ENCODE measurements at regions not wholly inside any gene's neighbourhood (a gene's known extent, or its start where the extent isn't known, plus 50 kb on each side); places are given as distances from the start of the nearest gene placed in this dataset.
A peak's percentile ranks its signal among the peaks of the same experiment; 100 is the strongest.

DNA sequence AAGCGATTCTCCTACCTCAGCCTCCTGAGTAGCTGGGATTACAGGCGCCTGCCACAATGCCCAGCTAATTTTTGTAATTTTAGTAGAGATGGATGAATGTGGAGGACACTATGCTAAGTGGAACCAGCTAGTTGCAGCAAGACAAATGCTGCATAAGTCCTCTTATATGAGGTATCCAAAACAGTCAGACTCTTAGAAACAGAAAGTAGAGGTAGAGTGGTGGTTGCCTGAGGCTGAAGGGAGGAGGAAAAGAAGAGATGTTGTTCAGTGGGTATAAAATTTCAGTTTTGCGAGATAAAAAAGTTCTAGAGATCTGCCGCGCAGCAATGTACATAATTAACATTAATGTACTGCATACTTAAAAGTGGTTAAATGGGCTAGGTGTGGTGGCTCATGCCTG is 145.3 kb upstream of the SPRED2 start:
- TF ChIP-seq NFIC (IDR thresholded peaks at IDR 0.05) = no peak
- no peak for TF ChIP-seq TCF12 (IDR thresholded peaks at IDR 0.05; ENCODE audit: low read depth)
- no peak for TF ChIP-seq YY1 (IDR thresholded peaks at IDR 0.05; ENCODE audit: low read depth)
- TF ChIP-seq FOXM1 (IDR thresholded peaks at IDR 0.05; ENCODE audit: borderline replicate concordance, low read depth) = no peak
- TF ChIP-seq, protein P1, sequence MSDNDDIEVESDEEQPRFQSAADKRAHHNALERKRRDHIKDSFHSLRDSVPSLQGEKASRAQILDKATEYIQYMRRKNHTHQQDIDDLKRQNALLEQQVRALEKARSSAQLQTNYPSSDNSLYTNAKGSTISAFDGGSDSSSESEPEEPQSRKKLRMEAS (IDR thresholded peaks at IDR 0.05) = no peak
- TF ChIP-seq TAF1 (IDR thresholded peaks at IDR 0.05; ENCODE audit: low read depth) = no peak
- no peak for TF ChIP-seq RAD21 (IDR thresholded peaks at IDR 0.05; ENCODE audit: low read depth)

- TF ChIP-seq TAF1 (IDR thresholded peaks at IDR 0.05; ENCODE audit: low read depth) (no peak), NFIC (IDR thresholded peaks at IDR 0.05) (peak; percentile 54; the same call in 1 of the 2 replicates), EGR1 (IDR thresholded peaks at IDR 0.05) (0 out of 2 replicates have a peak, but pooled peaks have one; percentile 30), TCF12 (IDR thresholded peaks at IDR 0.05; ENCODE audit: low read depth) (peak; percentile 88), EP300 (IDR thresholded peaks at IDR 0.05; ENCODE audit: borderline replicate concordance) (peak; percentile 84), FOXM1 (IDR thresholded peaks at IDR 0.05; ENCODE audit: borderline replicate concordance, low read depth) (peak; percentile 70), CEBPB (IDR thresholded peaks at IDR 0.05) (peak; percentile 39; the same call in 1 of the 2 replicates), RAD21 (IDR thresholded peaks at IDR 0.05; ENCODE audit: low read depth) (no peak), TEAD4 (IDR thresholded peaks at IDR 0.05) (peak; percentile 92), CREB1 (IDR thresholded peaks at IDR 0.05; ENCODE audit: low read depth) (no peak), REST (IDR thresholded peaks at IDR 0.05; ENCODE audit: low read depth) (no peak), ZBTB7A (IDR thresholded peaks at IDR 0.05; ENCODE audit: low read depth) (no peak), YY1 (IDR thresholded peaks at IDR 0.05; ENCODE audit: low read depth) (0 out of 2 replicates have a peak, but pooled peaks have one; percentile 12)
- TF ChIP-seq, protein P2, sequence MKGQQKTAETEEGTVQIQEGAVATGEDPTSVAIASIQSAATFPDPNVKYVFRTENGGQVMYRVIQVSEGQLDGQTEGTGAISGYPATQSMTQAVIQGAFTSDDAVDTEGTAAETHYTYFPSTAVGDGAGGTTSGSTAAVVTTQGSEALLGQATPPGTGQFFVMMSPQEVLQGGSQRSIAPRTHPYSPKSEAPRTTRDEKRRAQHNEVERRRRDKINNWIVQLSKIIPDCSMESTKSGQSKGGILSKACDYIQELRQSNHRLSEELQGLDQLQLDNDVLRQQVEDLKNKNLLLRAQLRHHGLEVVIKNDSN (IDR thresholded peaks at IDR 0.05) = no peak
- TF ChIP-seq, protein P1 (IDR thresholded peaks at IDR 0.05) = no peak; the same call in 1 of the 2 replicates
Measured at GRCh38 chr2:65576861-65577601, 144.6 kb upstream of the SPRED2 start.

DNA sequence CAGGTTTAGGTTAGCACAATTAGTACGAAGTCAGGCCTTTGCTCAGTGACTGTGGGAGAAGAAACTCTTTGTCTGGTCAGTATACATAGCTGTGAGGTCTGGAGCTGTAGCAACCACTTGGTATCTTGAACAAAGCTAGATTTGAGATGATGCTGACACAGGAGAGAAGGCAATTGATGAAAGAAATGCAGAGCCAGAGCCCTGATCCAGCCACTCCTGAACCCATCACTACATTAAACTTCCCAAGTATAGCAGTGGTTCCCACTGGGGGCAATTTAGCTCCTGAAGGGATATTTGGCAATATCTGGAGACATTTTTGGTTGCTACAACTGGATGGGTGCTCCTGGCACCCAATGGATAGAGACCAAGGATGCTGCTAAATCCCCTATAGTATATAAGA is 143.9 kb upstream of the SPRED2 start:
- TF ChIP-seq RAD21 (IDR thresholded peaks at IDR 0.05; ENCODE audit: low read depth) = no peak
- TF ChIP-seq CEBPB (IDR thresholded peaks at IDR 0.05) = no peak
- no peak for TF ChIP-seq CREB1 (IDR thresholded peaks at IDR 0.05; ENCODE audit: low read depth)
- no peak for TF ChIP-seq EGR1 (IDR thresholded peaks at IDR 0.05)
- no peak for TF ChIP-seq ZBTB7A (IDR thresholded peaks at IDR 0.05; ENCODE audit: low read depth)
- no peak for TF ChIP-seq TAF1 (IDR thresholded peaks at IDR 0.05; ENCODE audit: low read depth)
- no peak for TF ChIP-seq NFIC (IDR thresholded peaks at IDR 0.05)
- no peak for TF ChIP-seq REST (IDR thresholded peaks at IDR 0.05; ENCODE audit: low read depth)
- no peak for TF ChIP-seq YY1 (IDR thresholded peaks at IDR 0.05; ENCODE audit: low read depth)
- no peak for TF ChIP-seq FOXM1 (IDR thresholded peaks at IDR 0.05; ENCODE audit: borderline replicate concordance, low read depth)
- TF ChIP-seq, protein P1 (IDR thresholded peaks at IDR 0.05) = no peak

DNA sequence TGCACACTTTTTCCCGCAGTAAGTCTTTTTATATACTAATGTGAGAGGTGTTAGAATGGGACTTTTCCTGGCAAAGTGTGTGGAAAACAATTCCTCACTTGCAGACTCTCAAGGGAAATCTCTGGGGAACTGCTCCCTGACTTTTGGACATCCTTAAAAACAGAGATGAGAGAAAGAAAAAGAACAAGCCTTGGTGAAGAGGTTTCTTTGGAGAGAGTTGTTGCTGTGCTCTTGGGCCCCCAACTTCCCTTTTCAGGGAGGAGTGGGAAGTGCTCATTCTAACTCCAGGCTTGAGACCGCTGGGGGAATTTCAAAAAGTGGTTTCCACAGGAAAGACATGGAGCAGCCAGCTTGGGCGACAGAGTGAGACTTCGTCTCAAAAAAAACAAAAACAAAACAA is 142.6 kb upstream of the SPRED2 start:
- no peak for TF ChIP-seq TAF1 (IDR thresholded peaks at IDR 0.05; ENCODE audit: low read depth)

GRCh38 chr2:65566617-65567016 is 134.2 kb upstream of the SPRED2 start:
- TF ChIP-seq NFIC (IDR thresholded peaks at IDR 0.05) = peak; percentile 14; the same call in 1 of the 2 replicates
- TF ChIP-seq, protein P2 (IDR thresholded peaks at IDR 0.05) = peak; percentile 80
- no peak for TF ChIP-seq ZBTB7A (IDR thresholded peaks at IDR 0.05; ENCODE audit: low read depth)
- TF ChIP-seq, protein P1 (IDR thresholded peaks at IDR 0.05) = peak; percentile 45; the same call in 1 of the 2 replicates
- no peak for TF ChIP-seq EP300 (IDR thresholded peaks at IDR 0.05; ENCODE audit: borderline replicate concordance)
- no peak for TF ChIP-seq FOXM1 (IDR thresholded peaks at IDR 0.05; ENCODE audit: borderline replicate concordance, low read depth)
